LoVo (cell line): ENCODE measurements at regions not wholly inside any gene's neighbourhood (a gene's known extent, or its start where the extent isn't known, plus 50 kb on each side); places are given as distances from the start of the nearest gene placed in this dataset.
"Not testable (repeated sequence)": the region's sequence is repeated elsewhere in the genome, so short reads cannot be mapped to it uniquely, and the experiment has no call there.

Source experiments
- DNase-seq: peaks from one replicate; pipeline ENCODE4 v3.0.0-alpha.2; 2016; ENCODE audit warnings: low spot score

GRCh38 chr15:21357056-21357455, 83.2 kb downstream of the POTEB3 start:
- not testable (repeated sequence) for DNase-seq

DNA sequence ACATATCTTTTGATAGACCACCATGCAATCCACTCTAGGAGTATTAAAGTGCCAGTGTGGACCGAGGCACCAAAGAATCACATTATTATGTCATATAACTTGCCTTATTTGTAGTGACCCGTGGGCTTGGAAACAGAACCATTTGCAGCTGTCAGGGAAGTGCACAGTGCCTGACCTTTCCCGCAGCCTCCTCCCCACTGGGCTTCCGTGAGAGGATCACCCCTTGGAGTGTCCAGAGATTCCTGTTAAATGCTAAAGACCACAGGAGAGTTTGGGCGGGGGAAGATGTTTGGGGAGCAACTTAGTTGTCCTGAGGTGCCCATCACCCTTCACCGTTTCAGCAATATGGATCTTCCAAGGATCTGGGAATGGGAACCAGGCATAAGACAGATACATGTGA, 84.4 kb downstream of the POTEB3 start:
- DNase-seq = not testable (repeated sequence)

- not testable (repeated sequence) for DNase-seq
Observed at GRCh38 chr15:21354597-21354996, 85.7 kb downstream of the POTEB3 start.

DNA sequence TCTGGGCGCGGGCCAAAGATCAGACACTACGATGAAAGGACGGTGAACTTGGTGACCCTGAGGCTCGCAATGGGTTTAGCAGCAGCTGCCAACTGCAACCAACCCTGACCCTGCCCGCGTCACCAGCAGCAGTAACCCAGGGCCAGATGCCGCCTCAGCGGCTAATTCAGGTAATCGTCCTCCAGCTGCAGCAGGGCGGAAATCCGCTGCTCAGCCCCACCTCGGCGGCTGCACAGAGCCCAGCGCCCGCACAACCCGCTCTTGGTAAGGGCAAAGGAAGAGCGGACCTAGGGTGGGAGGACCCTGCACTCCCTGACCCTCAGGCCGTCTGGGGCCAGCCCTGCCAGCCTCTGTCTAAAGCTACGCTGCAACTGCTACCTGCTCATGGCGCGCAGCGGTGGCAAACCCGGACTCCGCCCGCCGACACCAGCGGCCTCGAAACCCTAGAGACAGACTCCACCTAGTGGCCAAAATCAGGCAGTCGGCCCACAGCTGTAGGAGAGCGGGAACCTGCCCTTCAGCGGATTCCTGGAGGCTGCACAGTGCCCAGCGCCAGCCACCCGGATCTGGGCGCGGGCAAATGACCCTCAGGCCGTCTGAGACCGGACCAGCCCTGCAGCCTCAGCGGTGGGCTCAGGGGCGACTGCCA, 87.5 kb downstream of the POTEB3 start:
- DNase-seq = not testable (repeated sequence)

- DNase-seq = not testable (repeated sequence)
Observed at GRCh38 chr15:21344960-21345359, 95.3 kb downstream of the POTEB3 start.

- not testable (repeated sequence) for DNase-seq
Observed at GRCh38 chr15:21344500-21344899, 95.8 kb downstream of the POTEB3 start.

DNA sequence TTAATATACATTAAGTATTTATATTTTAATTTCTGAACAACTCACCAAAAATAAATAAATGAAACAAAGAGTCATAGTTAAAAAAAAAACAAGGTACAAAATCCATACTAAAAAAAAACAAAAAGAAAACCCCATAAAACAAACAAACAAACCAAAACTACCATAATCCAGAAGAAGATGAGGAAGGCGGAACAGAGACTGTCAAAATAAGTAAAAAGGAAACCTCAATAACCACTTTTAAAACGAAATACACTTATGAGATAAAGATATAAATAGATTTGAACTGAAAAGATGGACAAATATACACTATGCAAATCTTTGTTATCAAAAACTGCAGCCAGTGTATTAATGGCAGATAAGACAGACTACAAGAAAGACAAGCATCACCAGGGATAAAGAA, 103.3 kb downstream of the POTEB3 start:
- not testable (repeated sequence) for DNase-seq

DNA sequence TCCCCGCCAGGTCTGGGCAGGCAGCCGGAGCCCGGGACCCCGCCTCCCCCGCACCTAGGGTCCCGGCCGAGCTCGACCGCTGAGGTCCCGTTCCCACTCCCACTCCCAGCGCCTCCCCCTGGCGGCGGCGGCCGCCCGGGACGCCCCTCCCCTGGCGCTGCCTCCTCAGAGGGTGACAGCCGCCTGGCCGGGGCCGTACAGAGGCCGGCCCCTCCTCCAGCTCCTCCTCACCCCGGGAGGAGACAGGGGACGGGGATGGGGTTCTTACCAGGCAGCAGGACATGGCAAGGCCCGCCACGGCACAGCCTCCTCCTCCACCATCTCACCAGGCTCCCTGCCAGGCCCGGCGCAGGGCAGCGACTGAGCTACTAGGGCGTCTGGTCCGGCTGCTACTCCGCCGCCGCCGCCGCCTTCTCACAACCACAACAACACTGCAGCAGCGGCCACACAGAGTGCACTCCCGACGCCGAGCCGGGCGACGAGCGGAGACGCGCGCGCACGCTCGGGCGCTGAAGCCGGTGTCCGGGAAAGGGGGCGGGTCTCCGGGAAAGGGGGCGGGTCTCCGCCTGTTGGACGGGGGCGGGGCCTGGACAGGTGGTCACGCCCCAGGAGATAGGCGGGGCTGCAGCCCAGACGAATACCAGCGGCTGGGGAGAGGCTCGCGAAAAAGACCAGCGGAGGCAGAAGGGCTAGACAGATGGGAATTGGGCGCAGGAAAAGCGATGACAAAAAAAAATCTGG, 115.4 kb downstream of the POTEB3 start:
- not testable (repeated sequence) for DNase-seq

DNA sequence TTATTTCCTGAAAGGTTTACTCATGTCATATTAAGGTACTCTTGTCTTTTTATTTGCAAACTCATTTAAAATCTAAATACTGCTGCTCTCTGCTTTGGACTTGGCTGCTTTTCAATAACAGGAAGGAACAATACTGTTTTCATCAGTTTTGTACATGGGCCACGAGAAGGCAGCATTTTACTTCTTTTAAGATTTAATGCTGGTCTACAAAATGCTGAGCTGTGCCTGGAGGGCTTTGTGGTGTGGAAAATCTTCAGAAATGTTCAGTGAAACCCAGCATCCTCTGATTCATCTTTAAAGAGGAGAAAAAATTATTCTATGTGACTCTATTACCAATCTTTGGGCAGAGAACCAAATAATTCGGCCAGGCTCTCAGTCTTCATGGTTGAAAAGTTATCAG, 155.9 kb downstream of the POTEB3 start:
- not testable (repeated sequence) for DNase-seq

GRCh38 chr15:21283210-21283609, 157.1 kb downstream of the POTEB3 start:
- not testable (repeated sequence) for DNase-seq

- not testable (repeated sequence) for DNase-seq
Observed at GRCh38 chr15:21280272-21280671, 160.0 kb downstream of the POTEB3 start.

DNA sequence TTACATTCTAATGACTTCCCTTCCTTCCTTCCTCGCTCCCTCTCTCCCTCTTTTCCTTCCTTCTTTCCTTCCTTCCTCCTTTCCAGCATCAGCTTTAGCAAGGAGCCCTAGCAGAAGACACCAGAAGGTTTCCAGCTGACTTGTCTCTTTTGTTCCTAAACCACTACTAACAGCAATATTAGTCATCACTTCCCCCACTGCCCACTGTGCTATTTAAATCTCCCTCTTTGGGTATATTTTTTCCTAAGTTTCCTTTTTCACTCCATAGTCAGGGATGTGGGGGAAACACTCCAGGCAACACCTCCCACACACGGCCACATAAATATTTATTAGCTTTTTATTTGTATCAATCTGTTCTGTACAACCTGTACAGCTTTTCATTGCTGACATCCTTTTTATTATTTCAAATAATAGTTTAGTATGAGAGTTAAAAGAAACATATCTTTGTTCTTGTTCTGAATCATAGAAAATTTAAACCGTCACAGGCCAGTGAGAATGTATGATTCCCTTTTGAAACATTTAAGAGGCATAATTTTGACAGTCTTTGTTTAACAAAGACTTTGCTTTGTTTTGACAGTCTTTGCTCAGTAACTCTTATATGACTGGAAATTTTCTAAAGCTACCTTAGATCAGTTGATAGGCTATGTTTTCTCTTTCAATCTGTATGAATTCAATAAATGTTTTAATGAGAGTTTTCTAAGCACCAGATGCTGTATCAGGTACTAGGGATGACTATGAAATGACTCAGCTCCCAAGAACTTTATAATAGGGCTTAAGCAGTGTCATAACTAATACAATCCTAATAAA, 167.9 kb downstream of the POTEB3 start:
- DNase-seq = peak; percentile 32

DNA sequence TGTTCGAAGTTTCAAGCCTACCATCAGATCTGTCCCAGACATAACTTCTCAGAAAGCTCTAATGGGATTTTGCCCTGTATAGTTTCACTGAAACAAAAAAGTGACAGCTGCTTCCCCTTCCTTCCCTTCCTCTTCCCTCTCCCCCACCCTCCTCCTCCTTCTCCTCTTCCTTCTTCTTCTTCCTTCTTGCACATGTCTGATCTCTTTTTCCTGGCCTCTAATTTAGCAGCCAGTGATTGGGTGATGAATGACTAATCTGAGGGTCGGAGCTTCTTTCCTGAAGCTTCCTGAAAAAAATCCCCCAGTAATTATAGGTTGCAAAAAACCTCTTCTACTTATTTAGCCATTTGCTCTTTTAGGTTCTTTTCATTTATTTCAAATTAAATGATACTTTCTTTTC, 168.7 kb downstream of the POTEB3 start:
- no peak for DNase-seq

DNA sequence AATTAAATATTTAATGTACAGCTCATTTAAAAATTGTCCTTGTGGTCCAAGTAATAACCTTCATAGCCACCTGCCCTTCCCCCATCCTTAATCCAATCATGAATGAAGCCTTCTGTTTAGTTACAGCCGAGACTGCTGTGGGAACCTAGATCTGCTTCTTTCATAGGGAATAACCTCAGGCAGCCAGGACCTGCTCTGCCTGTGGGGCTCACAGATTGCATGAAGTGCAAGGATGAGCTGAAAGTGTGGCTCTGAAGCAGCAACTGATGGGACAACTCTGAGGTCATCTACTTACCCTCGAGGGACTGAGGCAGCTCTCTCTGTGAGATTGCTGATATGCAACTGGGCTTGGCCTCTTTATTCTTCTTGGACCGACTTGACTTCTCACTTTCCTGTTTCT, 169.8 kb downstream of the POTEB3 start:
- DNase-seq = no peak

DNA sequence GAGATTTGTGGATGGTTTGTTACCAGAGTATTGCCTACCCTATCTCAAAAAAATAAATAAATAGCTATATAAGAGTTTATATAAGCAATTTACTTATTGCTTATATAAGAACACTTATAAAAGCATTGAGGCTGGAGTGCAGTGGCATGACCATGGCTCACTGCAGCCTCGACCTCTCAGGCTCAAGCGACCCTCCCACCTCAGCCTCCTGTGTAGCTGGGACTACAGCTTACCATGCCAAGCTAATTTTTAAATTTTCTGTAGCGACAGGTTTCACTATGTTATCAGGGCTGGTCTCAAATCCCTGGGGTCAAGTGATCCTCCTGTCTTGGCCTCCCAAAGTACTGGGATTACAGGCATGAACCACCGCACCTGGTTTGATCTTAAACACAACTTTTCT, 170.6 kb downstream of the POTEB3 start:
- DNase-seq = not testable (repeated sequence)

GRCh38 chr15:21269121-21269520, 171.2 kb downstream of the POTEB3 start:
- no peak for DNase-seq

- DNase-seq = no peak
Observed at GRCh38 chr15:21268436-21268940, 171.8 kb downstream of the POTEB3 start.

- no peak for DNase-seq
Observed at GRCh38 chr15:21267671-21268395, 172.5 kb downstream of the POTEB3 start.

DNA sequence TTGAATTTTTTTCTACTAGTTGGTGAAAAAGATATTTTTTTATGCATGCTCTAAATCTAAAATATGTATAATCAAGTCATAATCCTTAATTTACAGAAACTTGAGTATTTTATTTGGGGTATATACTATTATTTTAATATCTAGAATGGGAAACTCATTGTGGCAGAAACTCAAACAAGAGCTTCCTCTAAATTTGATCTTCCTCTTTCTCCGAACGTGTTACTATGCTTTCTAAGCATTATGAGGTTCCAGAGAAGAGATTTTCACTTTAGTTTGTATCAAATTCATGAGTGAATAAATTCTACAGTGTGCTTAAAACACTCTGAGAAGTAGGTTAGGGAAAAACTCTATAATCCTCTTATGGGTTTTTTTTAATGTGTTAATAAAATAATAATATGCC, 173.1 kb downstream of the POTEB3 start:
- DNase-seq = no peak

DNA sequence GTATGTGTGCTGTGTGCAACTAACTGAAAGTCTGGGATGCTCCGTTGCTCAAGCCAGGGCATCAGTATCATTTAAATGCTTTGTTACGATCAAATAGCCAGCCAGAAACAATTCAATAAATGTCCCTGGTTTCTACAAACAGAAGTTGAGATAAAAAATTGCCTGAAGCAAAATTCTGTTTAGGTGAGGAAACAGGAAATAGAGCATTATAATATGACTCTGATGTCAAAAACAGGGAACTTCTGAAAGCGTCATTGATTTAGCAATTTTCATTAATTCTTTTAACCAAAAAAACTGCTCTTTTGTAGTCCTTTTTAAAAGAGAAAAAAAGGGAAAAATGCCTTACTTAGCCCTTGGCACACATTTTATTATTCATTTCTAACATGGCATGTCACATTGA, 174.7 kb downstream of the POTEB3 start:
- DNase-seq = not testable (repeated sequence)

- DNase-seq = no peak
Observed at GRCh38 chr15:21262851-21263425, 177.4 kb downstream of the POTEB3 start.
